Medulla oblongata (tissue), 1 donor: ENCODE measurements at regions not wholly inside any gene's neighbourhood (a gene's known extent, or its start where the extent isn't known, plus 50 kb on each side); places are given as distances from the start of the nearest gene placed in this dataset.
"Not testable (repeated sequence)": the region's sequence is repeated elsewhere in the genome, so short reads cannot be mapped to it uniquely, and the experiment has no call there.

Experiments used
- DNase-seq: peaks from one replicate; pipeline ENCODE4 v3.0.0-alpha.2; 2015; ENCODE audit errors: extremely low spot score

GRCh38 chr6:82795940-82796339 is 269.7 kb downstream of the UBE3D start:
- DNase-seq, result no peak

- DNase-seq, result no peak
Measured at GRCh38 chr6:82801083-82801482, 264.6 kb downstream of the UBE3D start.

GRCh38 chr6:82816243-82816642 is 249.4 kb downstream of the UBE3D start:
- not testable (repeated sequence) for DNase-seq

GRCh38 chr6:82818727-82819126 is 246.9 kb downstream of the UBE3D start:
- no peak for DNase-seq

- DNase-seq, result no peak
Measured at GRCh38 chr6:82823361-82823760, 242.3 kb downstream of the UBE3D start.

GRCh38 chr6:82832811-82833210 is 232.8 kb downstream of the UBE3D start:
- DNase-seq, result no peak

- DNase-seq, result no peak
Measured at GRCh38 chr6:82833481-82833880, 232.2 kb downstream of the UBE3D start.

- DNase-seq, result no peak
Measured at GRCh38 chr6:82836022-82836575, 229.5 kb downstream of the UBE3D start.

- DNase-seq, result no peak
Measured at GRCh38 chr6:82840571-82840970, 225.1 kb downstream of the UBE3D start.

GRCh38 chr6:82841309-82841708 is 224.3 kb downstream of the UBE3D start:
- no peak for DNase-seq
